Ascending aorta (tissue), 2 donors: ENCODE measurements at regions not wholly inside any gene's neighbourhood (a gene's known extent, or its start where the extent isn't known, plus 50 kb on each side); places are given as distances from the start of the nearest gene placed in this dataset.

ENCODE experiments used
- DNase-seq, 2 donors: peaks; one replicate each; pipeline ENCODE4 v3.0.0-alpha.2; 2019; ENCODE audit warnings: low spot score in 2 of 2
- H3K27ac ChIP-seq, 2 donors: fragments of 200-600 bp; sonication (generic); one replicate each; pipeline ENCODE4 v1.5.1; 2016 to 2017; ENCODE audit warnings: mild to moderate bottlenecking in 1 of 2
- H3K27me3 ChIP-seq: fragments of 200-600 bp; sonication (generic); one replicate; pipeline ENCODE4 v1.5.1; 2017
- H3K36me3 ChIP-seq, 2 donors: fragments of 200-600 bp; sonication (generic); one replicate each; pipeline ENCODE4 v1.5.1; 2016
- H3K4me1 ChIP-seq, 2 donors: fragments of 200-600 bp; sonication (generic); one replicate each; pipeline ENCODE4 v1.5.1; 2016 to 2017; ENCODE audit warnings: mild to moderate bottlenecking in 1 of 2
- H3K4me3 ChIP-seq, 2 donors: fragments of 200-600 bp; sonication (generic); one replicate each; pipeline ENCODE4 v1.5.1; 2016 to 2017; ENCODE audit warnings: mild to moderate bottlenecking in 1 of 2
- H3K9me3 ChIP-seq, 2 donors: fragments of 200-600 bp; sonication (generic); one replicate each; pipeline ENCODE4 v1.5.1; 2016
- CTCF ChIP-seq, 3 experiments: fragments of 200-600 bp in 2 of 3; fragments of 450-650 bp in 1 of 3; sonication (generic) in 2 of 3; IDR thresholded peaks; one replicate each; pipeline ENCODE4 v1.5.1; 2016 to 2019; ENCODE audit warnings: antibody characterized with exemption in 3 of 3, mild to moderate bottlenecking in 1 of 3, moderate library complexity in 1 of 3
- intact Hi-C: fragments of 100-400 bp; cut with DNase I; formaldehyde crosslinking; loops from one replicate; pipeline ENCODE4 v1.15.1; 2023

DNA sequence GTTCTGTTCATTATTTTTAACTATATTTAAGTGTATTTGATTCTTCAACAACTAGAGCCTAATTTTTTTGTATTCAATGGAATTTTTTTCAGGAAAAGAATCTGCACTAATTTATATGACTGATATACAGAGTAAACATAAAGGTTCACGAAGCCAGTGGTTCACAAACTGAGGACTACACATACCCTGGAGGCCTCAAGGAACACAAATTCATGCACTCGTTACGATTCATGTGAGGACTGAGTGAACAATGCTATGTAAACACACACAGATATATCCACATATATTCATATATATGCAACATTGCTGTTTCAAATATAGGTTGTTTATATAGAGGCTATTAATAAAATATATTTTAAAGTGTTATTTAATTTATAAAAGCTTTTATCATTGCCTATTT lies 137.8 kb downstream of the PHLDA1 start:
- Histone ChIP-seq H3K4me1 (no peaks in the 10 kb centered on the region), H3K9me3 (no peaks in the 10 kb centered on the region), H3K4me3 (no peak overlapping the region), H3K36me3 (no peaks in the 10 kb centered on the region), H3K27me3 (no peaks in the 10 kb centered on the region), H3K27ac (no peak overlapping the region)
- TF ChIP-seq CTCF (IDR thresholded peaks at IDR 0.05), result no peak
- intact Hi-C loops, result no loop called here
- DNase-seq, result no peak

GRCh38 chr12:75892731-75893408 lies 138.7 kb downstream of the PHLDA1 start:
- H3K9me3 ChIP-seq, result no peaks in the 10 kb centered on the region
- H3K4me1 ChIP-seq, result no peaks in the 10 kb centered on the region
- no peaks in the 10 kb centered on the region for H3K36me3 ChIP-seq
- no peak overlapping the region for H3K27ac ChIP-seq
- TF ChIP-seq CTCF (IDR thresholded peaks at IDR 0.05), result no peak
- no peaks in the 10 kb centered on the region for H3K27me3 ChIP-seq
- H3K4me3 ChIP-seq, result no peak overlapping the region
- no peak for DNase-seq
- intact Hi-C loops, result no loop called here

DNA sequence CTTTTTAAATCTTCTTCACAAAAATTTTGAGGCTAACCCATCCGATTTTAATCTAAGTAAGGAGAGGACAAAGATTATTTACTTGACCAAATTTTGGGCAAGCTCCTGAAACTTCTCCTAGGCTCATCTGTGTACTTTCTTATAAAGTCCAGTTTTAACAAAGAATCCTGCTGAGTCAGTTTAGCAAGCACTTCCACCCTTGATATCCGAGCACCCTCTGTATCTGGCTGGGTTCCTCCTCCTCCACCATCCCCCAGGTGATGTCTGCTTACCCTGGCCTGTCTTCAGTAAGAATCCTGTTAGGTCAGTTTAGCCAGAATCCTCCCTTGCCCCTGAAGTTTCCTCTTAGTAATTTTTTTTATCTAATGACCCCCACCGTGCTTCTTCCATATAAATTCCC lies 140.5 kb downstream of the PHLDA1 start:
- no peak for TF ChIP-seq CTCF (IDR thresholded peaks at IDR 0.05)
- Histone ChIP-seq H3K27me3 (no peaks in the 10 kb centered on the region), H3K27ac (no peak overlapping the region), H3K9me3 (no peaks in the 10 kb centered on the region), H3K36me3 (no peaks in the 10 kb centered on the region), H3K4me3 (no peak overlapping the region), H3K4me1 (no peaks in the 10 kb centered on the region)
- intact Hi-C loops, result no loop called here
- no peak for DNase-seq

DNA sequence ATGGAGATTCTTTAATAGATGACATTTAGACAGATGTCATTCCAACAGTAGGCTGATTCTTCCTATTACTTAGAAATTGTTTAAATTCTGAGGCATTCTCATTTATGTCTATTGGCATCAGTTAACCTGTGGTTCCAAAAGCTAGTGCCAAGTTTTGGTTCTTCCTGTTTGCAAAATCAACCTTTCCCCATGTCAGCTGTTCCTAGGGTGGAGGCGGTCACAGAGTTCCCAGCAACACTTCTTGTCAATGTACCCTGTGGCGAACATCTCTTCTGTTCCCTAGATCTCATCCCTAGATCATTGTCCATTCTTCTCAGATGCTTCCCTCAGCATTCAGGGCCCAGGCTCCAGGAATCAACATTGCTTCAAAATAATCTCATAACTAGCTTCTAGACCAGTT lies 140.9 kb downstream of the PHLDA1 start:
- H3K9me3 ChIP-seq, result no peaks in the 10 kb centered on the region
- no peak for DNase-seq
- no peak for TF ChIP-seq CTCF (IDR thresholded peaks at IDR 0.05)
- H3K27me3 ChIP-seq, result no peaks in the 10 kb centered on the region
- no peaks in the 10 kb centered on the region for H3K36me3 ChIP-seq
- H3K4me3 ChIP-seq, result no peak overlapping the region
- no peaks in the 10 kb centered on the region for H3K4me1 ChIP-seq
- H3K27ac ChIP-seq, result no peak overlapping the region
- intact Hi-C loops, result no loop called here

DNA sequence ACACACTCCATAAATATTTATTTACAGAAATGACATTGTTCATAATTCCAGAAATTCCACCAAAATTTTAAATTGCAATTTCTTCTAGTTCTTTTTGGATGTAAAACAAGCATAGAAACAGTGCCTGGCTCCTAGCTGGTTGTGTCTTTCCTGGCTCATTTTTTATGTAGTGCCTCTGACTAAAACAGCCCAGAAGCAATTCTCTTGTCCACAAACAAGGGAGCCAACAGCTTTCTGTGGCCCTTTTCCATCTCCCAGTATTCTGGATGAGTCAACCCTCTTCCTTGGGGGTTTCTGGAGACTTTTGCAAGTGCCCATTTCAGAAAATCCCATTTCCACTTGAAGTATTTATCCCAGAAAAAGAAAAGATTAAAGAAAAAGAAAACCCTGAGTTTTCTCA lies 141.4 kb downstream of the PHLDA1 start:
- intact Hi-C loops, result no loop called here
- Histone ChIP-seq H3K4me3 (no peak overlapping the region), H3K36me3 (no peaks in the 10 kb centered on the region), H3K9me3 (no peaks in the 10 kb centered on the region), H3K4me1 (no peaks in the 10 kb centered on the region), H3K27ac (no peak overlapping the region), H3K27me3 (no peaks in the 10 kb centered on the region)
- no peak for TF ChIP-seq CTCF (IDR thresholded peaks at IDR 0.05)
- DNase-seq, result no peak
